ENCODE measurements at regions not wholly inside any gene's neighbourhood (a gene's known extent, or its start where the extent isn't known, plus 50 kb on each side); places are given as distances from the start of the nearest gene placed in this dataset.
"Not testable (repeated sequence)": the region's sequence is repeated elsewhere in the genome, so short reads cannot be mapped to it uniquely, and the experiment has no call there.

DNA sequence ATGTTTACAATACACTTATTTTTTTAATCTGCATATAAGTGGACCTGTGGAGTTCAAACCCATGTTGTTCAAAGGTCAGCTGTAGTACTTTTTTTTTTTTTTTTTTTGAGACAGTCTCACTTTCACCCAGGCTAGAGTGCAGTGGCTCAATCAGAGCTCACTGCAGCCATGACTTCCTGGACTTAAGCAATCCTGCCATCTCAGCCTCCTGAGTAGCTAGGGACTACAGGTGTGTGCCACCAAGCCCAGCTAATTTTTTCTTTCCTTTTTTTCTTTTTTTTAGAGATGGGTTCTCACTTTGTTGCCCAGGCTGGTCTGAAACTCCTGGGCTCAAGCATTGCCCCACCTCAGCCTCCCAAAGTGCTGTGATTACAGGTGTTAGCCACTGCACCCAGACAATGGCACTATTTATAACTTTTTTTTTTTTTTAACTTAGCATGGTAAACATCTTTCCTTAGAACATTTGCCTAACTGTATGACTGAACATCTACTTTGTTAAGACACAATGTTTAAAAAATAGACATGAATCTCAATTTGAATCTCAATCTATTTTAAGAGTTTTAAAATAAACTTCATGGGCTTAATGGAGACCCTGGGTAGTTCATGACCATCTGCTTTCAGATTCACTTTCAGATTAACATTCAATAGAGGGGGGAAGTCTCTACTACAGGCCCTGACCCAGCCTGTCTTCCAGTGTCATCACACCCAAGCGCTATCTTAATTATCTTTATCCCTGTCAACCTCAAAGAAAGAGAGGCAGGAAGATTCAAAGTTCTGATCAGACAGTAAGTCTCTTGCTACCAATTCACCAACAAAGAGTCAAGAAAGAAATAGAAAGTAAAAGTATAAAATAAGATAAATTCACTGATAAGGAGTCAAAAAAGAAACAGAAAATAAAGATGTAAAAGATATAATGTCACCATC lies 97.7 kb upstream of the DOCK9 start:
- DNase-seq (ENCODE audit: low read depth, low spot score) = no peak

DNA sequence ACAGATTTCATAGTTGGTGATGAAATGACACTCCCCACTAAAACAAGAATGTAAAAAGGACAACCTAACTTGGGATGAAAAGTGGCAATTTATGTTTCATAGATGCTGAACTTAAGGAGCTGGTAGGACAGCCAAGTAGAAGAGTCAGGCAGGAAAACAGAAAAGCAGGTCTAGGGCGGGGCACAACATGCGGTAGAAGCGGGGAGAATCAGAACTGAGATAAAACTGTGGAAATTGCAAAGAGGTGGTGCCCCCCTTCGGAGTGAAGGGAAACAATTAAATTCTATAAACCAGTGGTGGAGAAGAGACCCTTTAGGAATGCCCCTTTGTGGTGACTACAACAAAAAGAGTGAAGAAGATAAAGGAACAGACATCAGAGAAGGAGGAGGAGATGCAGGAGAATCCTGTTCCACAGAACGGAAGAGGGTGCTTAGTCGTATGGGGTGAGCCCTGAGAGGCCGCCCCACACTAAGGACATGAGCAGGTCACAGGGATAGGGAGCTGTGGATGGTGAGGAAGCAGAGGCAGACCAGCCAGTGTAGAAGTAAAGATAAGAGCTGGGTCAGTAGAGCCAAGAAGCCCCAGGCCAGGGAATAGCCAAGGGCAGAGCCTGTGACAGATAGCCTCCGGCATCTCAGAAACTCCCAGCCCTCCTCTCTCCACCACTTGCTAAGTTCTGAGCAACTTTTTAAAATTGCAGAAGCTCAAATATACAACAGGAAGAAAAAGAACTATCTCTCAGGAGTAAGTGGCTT lies 100.3 kb upstream of the DOCK9 start:
- DNase-seq (ENCODE audit: low read depth, low spot score) = no peak

GRCh38 chr13:99080131-99080530 lies 102.3 kb upstream of the DOCK9 start:
- no peak for DNase-seq (ENCODE audit: low read depth, low spot score)

- DNase-seq (ENCODE audit: low read depth, low spot score) = no peak
Measured at GRCh38 chr13:99083981-99084380, 106.1 kb upstream of the DOCK9 start.

GRCh38 chr13:99085139-99085807 lies 107.4 kb upstream of the DOCK9 start:
- peak; percentile 50 for DNase-seq (ENCODE audit: low read depth, low spot score)

DNA sequence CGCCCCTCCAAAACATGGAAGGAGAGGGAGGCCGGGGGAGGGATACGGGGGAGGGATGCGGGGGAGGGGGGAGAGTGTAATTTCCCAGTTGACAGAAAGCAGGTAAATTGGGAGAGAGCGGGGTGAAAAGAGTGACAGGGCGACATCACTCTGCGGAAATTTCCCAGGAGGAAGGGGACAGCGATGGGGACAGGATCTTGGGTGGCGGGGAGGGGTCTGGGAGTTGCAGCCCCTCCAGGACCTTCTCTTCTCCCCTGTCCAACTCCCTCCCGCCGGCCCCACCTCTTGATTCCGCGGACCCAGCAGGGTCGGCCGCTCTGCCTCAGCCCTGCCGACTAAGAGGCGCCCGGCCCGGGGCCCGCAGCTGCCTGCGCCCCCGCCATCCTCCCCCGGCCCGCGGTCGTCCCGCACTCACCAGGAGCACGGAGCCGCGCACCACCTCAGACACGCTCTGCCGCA lies 108.0 kb upstream of the DOCK9 start:
- DNase-seq (ENCODE audit: low read depth, low spot score) = peak; percentile 37

DNA sequence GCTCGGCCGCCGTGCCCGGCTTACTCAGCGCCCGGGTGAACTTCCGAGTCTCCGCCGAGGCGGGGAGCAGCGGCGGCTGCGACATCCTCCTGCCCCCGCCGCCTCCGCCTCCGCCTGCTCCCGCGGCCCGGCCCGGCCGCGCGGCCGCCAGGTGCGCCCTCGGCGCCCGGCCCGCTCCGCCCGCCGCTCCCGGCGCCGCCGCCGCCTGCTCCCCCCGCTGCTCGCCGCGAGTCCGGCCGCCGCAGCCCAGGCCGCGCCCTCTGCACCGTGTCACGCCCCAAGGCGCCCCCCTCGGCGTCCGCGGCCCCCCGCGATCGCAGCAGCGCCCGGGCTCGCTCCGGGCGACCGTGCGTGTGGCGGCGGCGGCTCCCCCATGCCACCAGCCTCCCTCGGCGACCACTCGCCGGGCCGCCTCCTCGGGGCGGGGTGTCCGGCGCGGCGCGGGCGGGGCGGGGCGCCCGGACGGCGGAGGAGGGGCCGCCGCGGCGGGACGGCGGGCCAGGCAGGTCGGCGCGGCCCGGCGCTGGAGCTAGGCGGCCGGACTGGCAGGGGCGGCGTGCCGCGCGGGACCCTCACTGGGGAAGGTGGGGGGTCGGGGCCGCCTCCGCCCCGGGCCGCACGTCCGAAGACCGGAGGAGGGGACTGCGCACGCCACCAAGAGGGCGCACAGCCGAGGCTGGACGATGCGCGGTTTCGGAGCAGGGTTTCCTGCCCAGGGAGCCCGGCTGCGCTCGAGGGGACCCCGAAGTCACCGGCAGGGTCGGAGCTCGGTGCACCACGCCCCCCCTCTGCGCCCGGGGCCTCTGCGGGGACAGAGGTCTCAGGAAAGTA lies 108.6 kb upstream of the DOCK9 start:
- no peak for DNase-seq (ENCODE audit: low read depth, low spot score)

GRCh38 chr13:99087098-99087953 lies 109.5 kb upstream of the DOCK9 start:
- peak; percentile 95 for DNase-seq (ENCODE audit: low read depth, low spot score)

DNA sequence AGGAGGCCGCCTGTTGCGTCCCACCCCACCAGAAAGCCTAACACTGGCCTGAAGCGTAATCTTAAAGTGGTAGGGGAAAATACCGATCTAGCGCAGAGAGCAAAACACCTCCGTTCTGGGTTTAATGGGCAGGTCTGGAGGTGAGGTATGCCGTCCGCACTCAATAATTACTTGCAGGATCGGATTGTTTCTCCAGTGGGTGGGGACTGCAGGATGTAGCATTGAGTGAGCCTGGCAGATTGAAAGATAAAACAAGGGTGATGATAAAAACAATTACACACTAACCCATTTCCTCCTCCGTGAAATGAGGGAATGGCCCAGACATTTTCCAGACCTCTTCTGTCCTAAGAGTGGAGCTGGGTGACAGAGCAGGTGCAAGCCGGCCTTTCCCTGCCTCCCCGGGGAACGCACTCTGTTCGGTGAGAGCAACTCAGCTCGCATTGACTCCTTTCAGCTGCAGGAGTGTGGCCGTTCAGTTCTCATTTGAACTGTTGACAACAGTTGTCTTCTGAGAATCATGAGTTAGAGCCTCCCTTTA lies 110.2 kb upstream of the DOCK9 start:
- DNase-seq (ENCODE audit: low read depth, low spot score) = no peak

GRCh38 chr13:99093997-99094396 lies 106.7 kb upstream of the UBAC2 start:
- DNase-seq (ENCODE audit: low read depth, low spot score) = no peak

GRCh38 chr13:99101831-99102230 lies 98.8 kb upstream of the UBAC2 start:
- DNase-seq (ENCODE audit: low read depth, low spot score) = not testable (repeated sequence)

- peak; percentile 55 for DNase-seq (ENCODE audit: low read depth, low spot score)
Measured at GRCh38 chr13:99103536-99103935, 97.1 kb upstream of the UBAC2 start.

DNA sequence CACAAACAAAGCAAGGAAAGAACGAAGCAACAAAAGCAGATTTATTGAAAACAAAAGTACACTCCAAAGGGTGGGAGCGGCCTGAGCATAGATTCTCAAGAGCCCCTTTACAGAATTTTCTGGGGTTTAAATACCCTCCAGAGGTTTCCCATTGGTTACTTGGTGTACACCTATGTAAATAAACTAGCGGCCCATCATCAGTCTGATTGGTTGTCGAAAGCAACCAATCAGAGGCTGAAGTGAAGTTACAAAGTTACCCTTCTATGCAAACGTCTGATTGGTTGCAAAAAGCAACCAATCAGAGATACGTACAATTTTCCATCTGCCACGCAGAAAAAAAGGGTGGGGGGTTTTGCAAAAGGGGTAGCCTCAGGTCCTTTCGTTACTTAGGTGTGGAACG lies 96.3 kb upstream of the UBAC2 start:
- no peak for DNase-seq (ENCODE audit: low read depth, low spot score)

- DNase-seq (ENCODE audit: low read depth, low spot score) = no peak
Measured at GRCh38 chr13:99105160-99105559, 95.5 kb upstream of the UBAC2 start.

DNA sequence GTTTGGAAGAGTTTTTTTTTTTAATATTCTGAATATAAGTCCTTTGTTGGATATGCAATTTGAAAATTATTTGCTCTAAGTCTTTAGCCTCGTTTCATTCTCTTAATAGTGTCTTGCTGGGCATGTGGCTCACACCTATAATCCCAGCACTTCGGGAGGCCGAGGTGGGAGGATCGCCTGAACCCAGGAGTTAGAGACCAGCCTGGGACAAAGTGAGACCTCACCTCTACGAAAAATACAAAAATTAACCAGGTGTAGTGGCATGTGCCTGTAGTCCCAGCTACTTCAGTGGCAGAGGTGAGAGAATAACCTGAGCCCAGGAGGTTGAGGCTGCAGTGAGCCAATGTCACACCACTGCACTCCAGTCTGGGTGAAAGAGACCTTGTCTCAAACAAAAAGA lies 87.3 kb upstream of the UBAC2 start:
- no peak for DNase-seq (ENCODE audit: low read depth, low spot score)

DNA sequence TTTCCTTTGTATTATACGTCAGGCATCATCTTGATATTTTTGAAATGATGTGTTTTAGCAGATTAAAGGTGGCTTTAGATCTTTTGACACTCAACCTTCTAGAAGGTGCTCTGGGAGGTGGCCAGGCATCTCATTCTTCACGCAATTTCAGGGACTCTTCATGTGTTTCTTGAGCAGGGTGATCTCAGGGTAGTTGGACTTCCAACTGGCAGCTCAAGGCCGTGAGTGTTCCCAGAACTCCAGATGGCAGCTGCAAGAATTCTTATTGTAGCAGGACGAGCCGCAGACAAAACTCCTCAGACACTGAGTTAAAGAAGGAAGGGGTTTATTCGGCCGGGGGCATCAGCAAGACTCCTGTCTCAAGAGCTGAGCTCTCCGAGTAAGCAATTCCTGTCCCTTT lies 82.5 kb upstream of the UBAC2 start:
- no peak for DNase-seq (ENCODE audit: low read depth, low spot score)

DNA sequence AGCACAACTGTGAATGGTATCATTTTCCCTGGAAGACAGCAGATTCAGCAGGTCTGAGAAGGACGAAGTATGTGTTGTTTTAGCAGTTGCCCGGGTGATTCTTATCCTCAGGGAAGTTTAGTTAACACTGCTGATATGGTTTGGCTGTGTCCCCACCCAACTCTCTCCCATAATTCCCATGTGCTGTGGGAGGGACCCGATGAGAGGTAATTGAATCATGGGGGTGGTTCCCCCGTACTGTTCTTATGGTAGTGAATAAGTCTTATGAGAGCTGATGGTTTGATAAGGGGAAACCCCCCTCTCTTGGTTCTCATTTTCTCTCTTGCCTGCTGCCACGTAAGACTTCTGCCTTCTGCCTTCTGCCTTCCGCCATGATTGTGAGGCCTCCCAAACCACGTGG lies 81.0 kb upstream of the UBAC2 start:
- no peak for DNase-seq (ENCODE audit: low read depth, low spot score)

DNA sequence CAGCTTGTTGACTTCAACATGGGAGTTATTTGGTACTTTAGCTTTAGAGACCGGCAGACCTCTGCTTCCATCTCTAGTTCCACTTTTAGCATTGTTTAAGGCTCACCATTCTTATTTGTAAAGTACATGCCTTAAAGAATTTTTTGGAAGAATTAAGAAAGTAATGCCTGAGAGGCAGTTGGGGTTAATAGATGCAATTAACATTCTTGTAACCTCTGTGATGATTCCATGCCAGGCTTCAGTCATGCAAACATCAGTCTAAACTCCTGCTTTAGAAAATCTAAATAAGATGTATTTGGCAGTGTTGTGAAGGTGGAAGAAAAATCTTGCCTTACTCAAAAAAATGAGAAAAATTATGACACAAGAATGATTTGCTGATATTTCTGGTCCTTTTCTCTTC lies 79.9 kb upstream of the UBAC2 start:
- DNase-seq (ENCODE audit: low read depth, low spot score) = no peak

DNA sequence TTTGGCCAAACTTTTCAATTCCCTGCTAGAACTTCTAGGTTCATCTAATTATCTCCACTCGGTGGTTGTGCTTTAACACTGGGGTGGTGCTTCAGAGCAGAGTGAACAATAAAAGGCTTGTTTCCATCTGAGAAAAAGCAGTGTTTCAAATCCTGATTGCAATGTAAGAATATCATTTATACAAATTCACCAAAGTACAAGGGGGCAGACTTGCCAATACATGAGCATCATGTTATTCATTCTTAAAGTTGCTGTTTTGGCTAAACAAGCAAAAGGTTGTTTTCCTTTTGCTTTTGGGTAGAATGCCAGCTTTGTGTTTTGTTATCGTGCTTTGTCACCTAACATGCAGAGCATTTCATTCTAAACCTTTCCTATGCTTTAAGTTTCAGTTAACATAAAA lies 78.5 kb upstream of the UBAC2 start:
- no peak for DNase-seq (ENCODE audit: low read depth, low spot score)
